Fibroblast of lung (primary cell): ENCODE measurements at regions not wholly inside any gene's neighbourhood (a gene's known extent, or its start where the extent isn't known, plus 50 kb on each side); places are given as distances from the start of the nearest gene placed in this dataset.

Source experiments
- CTCF ChIP-seq, 2 donors: IDR thresholded peaks in 1 of 2; conservative IDR thresholded peaks in 1 of 2; 1 replicate in 1 of 2; 2 replicates in 1 of 2; pipeline ENCODE4 v1.5.1; 2011 to 2012; ENCODE audit warnings: low read length in 2 of 2, control low read depth in 1 of 2, inconsistent platforms in 1 of 2, low read depth in 1 of 2, mild to moderate bottlenecking in 1 of 2
- EZH2 ChIP-seq: IDR thresholded peaks from 2 replicates; pipeline ENCODE4 v1.5.1; 2012; ENCODE audit warnings: low read length, control low read depth, mild to moderate bottlenecking; ENCODE audit errors: missing control alignments

- TF ChIP-seq CTCF (conservative IDR thresholded peaks at IDR 0.05 in 1 of 2, IDR thresholded peaks at IDR 0.05 in 1 of 2; ENCODE audit: low read depth in 1 of 2, low read length in 2 of 2) (no peak), EZH2 (no peak)
Measured at GRCh38 chr2:16559278-16560067, 106.2 kb downstream of the CYRIA start.
